GM23338 (cell line): ENCODE measurements at regions not wholly inside any gene's neighbourhood (a gene's known extent, or its start where the extent isn't known, plus 50 kb on each side); places are given as distances from the start of the nearest gene placed in this dataset.

Source experiments
- ATAC-seq: fragments of 200-7000 bp; cut with Tn5 transposase; 3 replicates; pipeline ENCODE4 v1.9.1; 2020
- DNase-seq: peaks from one replicate; pipeline ENCODE4 v3.0.0-alpha.2; 2015; ENCODE audit warnings: low spot score
- H2AFZ ChIP-seq: fragments of 200-600 bp; sonication (generic); 2 replicates; pipeline ENCODE4 v1.8.0; 2016; ENCODE audit warnings: antibody characterized with exemption, mild to moderate bottlenecking, moderate library complexity
- H3F3A ChIP-seq: fragments of 200-600 bp; sonication (generic); replicated peaks from 2 replicates; pipeline ENCODE4 v1.8.0; 2017; ENCODE audit warnings: antibody characterized with exemption, mixed run types, low read depth
- H3K27ac ChIP-seq: fragments of 200-600 bp; sonication (generic); 2 replicates; pipeline ENCODE4 v1.6.1; 2016; ENCODE audit warnings: low read depth
- H3K27me3 ChIP-seq: fragments of 200-600 bp; sonication (generic); 2 replicates; pipeline ENCODE4 v1.8.0; 2016; ENCODE audit warnings: mild to moderate bottlenecking, mixed run types, moderate library complexity; ENCODE audit not compliant: insufficient read depth
- H3K36me3 ChIP-seq: fragments of 200-600 bp; sonication (generic); 2 replicates; pipeline ENCODE4 v1.8.0; 2016; ENCODE audit warnings: mild to moderate bottlenecking; ENCODE audit not compliant: insufficient read depth
- H3K4me1 ChIP-seq: fragments of 200-600 bp; sonication (generic); 2 replicates; pipeline ENCODE4 v1.8.0; 2016; ENCODE audit warnings: mild to moderate bottlenecking, moderate library complexity; ENCODE audit not compliant: insufficient read depth
- H3K4me2 ChIP-seq: fragments of 200-600 bp; sonication (generic); 2 replicates; pipeline ENCODE4 v1.7.1; 2017; ENCODE audit warnings: mixed run types
- H3K4me3 ChIP-seq: fragments of 200-600 bp; sonication (generic); 2 replicates; pipeline ENCODE4 v1.6.1; 2016; ENCODE audit warnings: mixed run types
- H3K79me2 ChIP-seq: fragments of 200-600 bp; sonication (generic); replicated peaks from 2 replicates; pipeline ENCODE4 v1.8.0; 2017; ENCODE audit warnings: mild to moderate bottlenecking; ENCODE audit not compliant: insufficient read depth
- H3K9me2 ChIP-seq: fragments of 200-600 bp; sonication (generic); 2 replicates; pipeline ENCODE4 v1.8.0; 2017; ENCODE audit not compliant: insufficient read depth
- H4K20me1 ChIP-seq: fragments of 200-600 bp; sonication (generic); replicated peaks from 2 replicates; pipeline ENCODE4 v1.8.0; 2017; ENCODE audit warnings: mild to moderate bottlenecking; ENCODE audit not compliant: insufficient read depth
- H3K27ac Mint-ChIP-seq: 2 replicates; pipeline ENCODE4 v1.8.0; 2020; ENCODE audit warnings: inconsistent platforms, mild to moderate bottlenecking, moderate library complexity, mixed read lengths
- H3K27me3 Mint-ChIP-seq: 3 replicates; pipeline ENCODE4 v1.8.0; 2022; ENCODE audit warnings: low read depth, mild to moderate bottlenecking, moderate library complexity, mixed read lengths, inconsistent platforms; ENCODE audit not compliant: insufficient read depth, poor library complexity
- H3K36me3 Mint-ChIP-seq: 3 replicates; pipeline ENCODE4 v1.8.0; 2021; ENCODE audit warnings: low read depth, mild to moderate bottlenecking, inconsistent platforms, moderate library complexity, mixed read lengths
- H3K4me1 Mint-ChIP-seq: 3 replicates; pipeline ENCODE4 v1.8.0; 2020; ENCODE audit warnings: mild to moderate bottlenecking, inconsistent platforms, mixed read lengths
- H3K4me3 Mint-ChIP-seq: 3 replicates; pipeline ENCODE4 v1.8.0; 2021; ENCODE audit warnings: moderate library complexity, mild to moderate bottlenecking, inconsistent platforms, mixed read lengths
- H3K9me3 Mint-ChIP-seq: 3 replicates; pipeline ENCODE4 v1.8.0; 2020; ENCODE audit warnings: moderate library complexity, mild to moderate bottlenecking, inconsistent platforms, mixed read lengths
- CREB1 ChIP-seq: fragments of 250-450 bp; sonication (Bioruptor Pico); IDR thresholded peaks from 2 replicates; pipeline ENCODE4 v1.5.0; 2020; ENCODE audit warnings: low read depth, mild to moderate bottlenecking, moderate library complexity
- CTCF ChIP-seq, 2 experiments: fragments of 200-600 bp in 1 of 2; sonication (generic) in 1 of 2; conservative IDR thresholded peaks; 2 replicates each; pipeline versions ENCODE4 v1.5.1 to v1.6.1; 2016 to 2017; ENCODE audit warnings: antibody characterized with exemption in 2 of 2, low read depth in 2 of 2, mild to moderate bottlenecking in 2 of 2, moderate library complexity in 1 of 2
- ETS1 ChIP-seq: IDR thresholded peaks from 2 replicates; pipeline ENCODE4 v1.6.1; 2016; ENCODE audit warnings: antibody characterized with exemption
- EZH2 ChIP-seq: fragments of 200-600 bp; sonication (generic); IDR thresholded peaks from one replicate; pipeline ENCODE4 v1.8.0; 2017; ENCODE audit warnings: antibody characterized with exemption, mild to moderate bottlenecking, low read depth; ENCODE audit not compliant: unreplicated experiment
- EZH2phosphoT487 ChIP-seq: fragments of 200-600 bp; sonication (generic); IDR thresholded peaks from one replicate; pipeline ENCODE4 v1.8.1; 2018; ENCODE audit warnings: antibody characterized with exemption; ENCODE audit not compliant: unreplicated experiment
- REST ChIP-seq: IDR thresholded peaks from one replicate; pipeline ENCODE4 v1.6.1; 2018; ENCODE audit warnings: antibody characterized with exemption; ENCODE audit not compliant: unreplicated experiment
- ZNF114 ChIP-seq: fragments of 250-450 bp; sonication (Bioruptor Pico); IDR thresholded peaks from 2 replicates; pipeline ENCODE4 v1.5.0; 2020; ENCODE audit warnings: mild to moderate bottlenecking, moderate library complexity
- ZNF331 ChIP-seq: fragments of 250-450 bp; sonication (Bioruptor Pico); IDR thresholded peaks from 2 replicates; pipeline ENCODE4 v1.5.0; 2020; ENCODE audit warnings: low read depth, mild to moderate bottlenecking, moderate library complexity

GRCh38 chr5:85278193-85278592 lies 893.5 kb upstream of the EDIL3 start:
- TF ChIP-seq CREB1 (CRISPR knock-in tag), result no peak
- no peak for TF ChIP-seq CTCF (conservative IDR thresholded peaks at IDR 0.05; ENCODE audit: low read depth in 2 of 2)
- TF ChIP-seq ETS1, result no peak
- no peak for TF ChIP-seq REST
- no peak for TF ChIP-seq ZNF114
- no peak for TF ChIP-seq EZH2
- TF ChIP-seq ZNF331 (CRISPR knock-in tag), result no peak
- no peak for TF ChIP-seq EZH2phosphoT487
- Mint-ChIP-seq H3K4me3 (no peak overlapping the region), H3K27me3 (no peaks in the 10 kb centered on the region), H3K27ac (peak overlapping the region; percentile 42), H3K4me1 (peaks cover 8% of the 10 kb centered on the region; the same call in 1 of the 3 replicates), H3K36me3 (no peaks in the 10 kb centered on the region), H3K9me3 (no peaks in the 10 kb centered on the region; the same call in 2 of the 3 replicates)
- no peaks in the 10 kb centered on the region for H3K4me1 ChIP-seq
- no peak overlapping the region for H2AFZ ChIP-seq
- H3K36me3 ChIP-seq, result no peaks in the 10 kb centered on the region
- no peak overlapping the region for H3K4me3 ChIP-seq
- no peak overlapping the region for H3K27ac ChIP-seq
- no peaks in the 10 kb centered on the region for H4K20me1 ChIP-seq
- ATAC-seq, result no peak
- no peaks in the 10 kb centered on the region for H3K9me2 ChIP-seq
- H3K79me2 ChIP-seq, result no peaks in the 10 kb centered on the region
- H3K4me2 ChIP-seq, result no peak overlapping the region
- H3F3A ChIP-seq, result no peaks in the 10 kb centered on the region
- DNase-seq, result peak; percentile 6
- H3K27me3 ChIP-seq, result no peaks in the 10 kb centered on the region

- H3K4me3 Mint-ChIP-seq, result no peak overlapping the region
- H3K27me3 Mint-ChIP-seq, result no peaks in the 10 kb centered on the region
- peak; percentile 29 to 41; a peak in 3 of 4 replicates for TF ChIP-seq CTCF (conservative IDR thresholded peaks at IDR 0.05; ENCODE audit: low read depth in 2 of 2)
- TF ChIP-seq REST, result no peak
- Histone ChIP-seq H3F3A (no peaks in the 10 kb centered on the region), H3K4me1 (no peaks in the 10 kb centered on the region), H2AFZ (peak overlapping the region; percentile 56; the same call in 1 of the 2 replicates), H3K4me3 (no peak overlapping the region), H3K36me3 (no peaks in the 10 kb centered on the region), H3K27ac (no peak overlapping the region), H4K20me1 (no peaks in the 10 kb centered on the region), H3K79me2 (no peaks in the 10 kb centered on the region), H3K4me2 (no peak overlapping the region), H3K27me3 (no peaks in the 10 kb centered on the region), H3K9me2 (no peaks in the 10 kb centered on the region)
- DNase-seq (peak; percentile 7), ATAC-seq (no peak; the same call in 2 of the 3 replicates)
- no peaks in the 10 kb centered on the region for H3K36me3 Mint-ChIP-seq
- no peaks in the 10 kb centered on the region; the same call in 2 of the 3 replicates for H3K9me3 Mint-ChIP-seq
- H3K4me1 Mint-ChIP-seq, result peaks cover 3% of the 10 kb centered on the region; the same call in 1 of the 3 replicates
- no peak overlapping the region for H3K27ac Mint-ChIP-seq
Observed at GRCh38 chr5:85288914-85289313, 904.2 kb upstream of the EDIL3 start.
